Colonic mucosa (tissue), 4 donors: ENCODE measurements at regions not wholly inside any gene's neighbourhood (a gene's known extent, or its start where the extent isn't known, plus 50 kb on each side); places are given as distances from the start of the nearest gene placed in this dataset.

Experiments used
- DNase-seq: peaks from one replicate; pipeline ENCODE4 v3.0.0-alpha.2; 2020
- H3K27ac ChIP-seq: fragments of 200-600 bp; one replicate; pipeline ENCODE4 v1.8.0; 2021
- H3K27me3 ChIP-seq: fragments of 200-600 bp; one replicate; pipeline ENCODE4 v1.8.0; 2021
- H3K36me3 ChIP-seq: fragments of 200-600 bp; one replicate; pipeline ENCODE4 v1.8.0; 2021
- H3K4me1 ChIP-seq: fragments of 200-600 bp; one replicate; pipeline ENCODE4 v1.8.0; 2021; ENCODE audit warnings: mild to moderate bottlenecking
- H3K4me3 ChIP-seq: fragments of 200-600 bp; one replicate; pipeline ENCODE4 v1.8.0; 2021
- H3K9ac ChIP-seq, 2 donors: one replicate each; pipeline ENCODE4 v1.7.0; 2013; ENCODE audit warnings: control low read depth in 2 of 2, low read depth in 2 of 2, low read length in 2 of 2
- H3K9me3 ChIP-seq: fragments of 200-600 bp; one replicate; pipeline ENCODE4 v1.8.0; 2021
- CTCF ChIP-seq: fragments of 200-600 bp; IDR thresholded peaks from one replicate; pipeline ENCODE4 v1.8.0; 2022; ENCODE audit warnings: antibody characterized with exemption, mild to moderate bottlenecking
- intact Hi-C: fragments of 100-400 bp; cut with DNase I; formaldehyde crosslinking; loops from one replicate; pipeline ENCODE4 v1.14.1; 2022
- donor health status: healthy.
- donor health status: DM: no; HTN: no; CAD: no.
- donor health status: DM: no; HTN: no; CAD: no.

- DNase-seq = no peak
- no peak for TF ChIP-seq CTCF
Observed at GRCh38 chr6:73885393-73885792, 189.4 kb downstream of the CD109 start.

GRCh38 chr6:73884540-73884939, 188.5 kb downstream of the CD109 start:
- Histone ChIP-seq H3K9me3 (no peaks in the 10 kb centered on the region), H3K27me3 (no peaks in the 10 kb centered on the region), H3K4me3 (no peak overlapping the region), H3K4me1 (no peaks in the 10 kb centered on the region), H3K36me3 (no peaks in the 10 kb centered on the region), H3K27ac (no peak overlapping the region), H3K9ac (no peak overlapping the region)
- no peak for TF ChIP-seq CTCF
- intact Hi-C loops = no loop called here
- DNase-seq = no peak

More at GRCh38 chr6:73885393-73885792, 189.4 kb downstream of the CD109 start:
- Histone ChIP-seq H3K27me3 (no peaks in the 10 kb centered on the region), H3K4me3 (no peak overlapping the region), H3K4me1 (no peaks in the 10 kb centered on the region), H3K27ac (no peak overlapping the region), H3K9me3 (no peaks in the 10 kb centered on the region), H3K36me3 (no peaks in the 10 kb centered on the region), H3K9ac (no peak overlapping the region)
- intact Hi-C loops = no loop called here

- no peaks in the 10 kb centered on the region for H3K27me3 ChIP-seq
- no peak for DNase-seq
- TF ChIP-seq CTCF = no peak
- no peak overlapping the region for H3K4me3 ChIP-seq
- no peak overlapping the region for H3K9ac ChIP-seq
- H3K9me3 ChIP-seq = no peaks in the 10 kb centered on the region
- H3K4me1 ChIP-seq = no peaks in the 10 kb centered on the region
- H3K36me3 ChIP-seq = no peaks in the 10 kb centered on the region
- intact Hi-C loops = no loop called here
- no peak overlapping the region for H3K27ac ChIP-seq
Observed at GRCh38 chr6:73879501-73880293, 183.7 kb downstream of the CD109 start.

GRCh38 chr6:73878403-73878802, 182.4 kb downstream of the CD109 start:
- Histone ChIP-seq H3K27ac (no peak overlapping the region), H3K9me3 (no peaks in the 10 kb centered on the region), H3K36me3 (no peaks in the 10 kb centered on the region), H3K4me3 (no peak overlapping the region), H3K9ac (no peak overlapping the region), H3K27me3 (no peaks in the 10 kb centered on the region), H3K4me1 (no peaks in the 10 kb centered on the region)
- intact Hi-C loops = no loop called here
- TF ChIP-seq CTCF = no peak
- no peak for DNase-seq
